ENCODE measurements at regions not wholly inside any gene's neighbourhood (a gene's known extent, or its start where the extent isn't known, plus 50 kb on each side); places are given as distances from the start of the nearest gene placed in this dataset.
"Not testable (repeated sequence)": the region's sequence is repeated elsewhere in the genome, so short reads cannot be mapped to it uniquely, and the experiment has no call there.

DNA sequence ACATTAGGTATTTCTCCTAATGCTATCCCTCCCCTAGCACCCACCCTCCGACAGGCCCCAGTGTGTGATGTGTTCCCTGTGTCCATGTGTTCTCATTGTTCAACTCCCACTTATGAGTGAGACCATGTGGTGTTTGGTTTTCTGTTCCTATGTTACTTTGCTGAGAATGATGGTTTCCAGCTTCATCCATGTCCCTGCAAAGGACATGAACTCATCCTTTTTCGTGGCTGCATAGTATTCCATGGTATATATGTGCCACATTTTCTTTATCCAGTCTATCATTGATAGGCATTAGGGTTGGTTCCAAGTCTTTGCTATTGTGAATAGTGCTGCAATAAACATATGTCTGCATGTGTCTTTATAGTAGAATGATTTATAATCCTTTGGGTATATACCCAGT is 867.5 kb downstream of the TRHDE start:
- FAIRE-seq; H3K27ac ChIP-seq (ENCODE audit: low read depth, low read length); H2BK120ac ChIP-seq (replicated peaks; ENCODE audit: low read depth, low read length); H3K9ac ChIP-seq (replicated peaks in 1 of 4; ENCODE audit: extremely low read depth in 1 of 4, low read depth in 3 of 4, low read length in 3 of 4); H3K4me3 ChIP-seq (ENCODE audit: extremely low read depth in 1 of 4, insufficient read depth in 2 of 4, low read depth in 3 of 4, low read length in 4 of 4); H2AFZ ChIP-seq (ENCODE audit: low read length); H3K27me3 ChIP-seq (replicated peaks in 1 of 4; ENCODE audit: control insufficient read depth in 3 of 4, extremely low read depth in 1 of 4, insufficient read depth in 3 of 4, low read length in 3 of 4); H3K23ac ChIP-seq (ENCODE audit: insufficient read length); H2AK5ac ChIP-seq (ENCODE audit: low read depth, low read length); H3K56ac ChIP-seq (replicated peaks; ENCODE audit: insufficient read length, low read depth, low read length); H4K20me1 ChIP-seq (replicated peaks in 1 of 2; ENCODE audit: control insufficient read depth in 1 of 2, insufficient read depth in 2 of 2, low read length in 2 of 2); H2BK12ac ChIP-seq (ENCODE audit: low read depth, low read length); H3K79me1 ChIP-seq (ENCODE audit: low read depth, low read length); H4K8ac ChIP-seq (ENCODE audit: extremely low read depth, insufficient read depth, low read length); DNase-seq (ENCODE audit: low read depth in 1 of 2, low spot score in 2 of 2); H3K79me2 ChIP-seq (ENCODE audit: control insufficient read depth in 1 of 2, insufficient read depth in 2 of 2, low read length in 2 of 2); H3K4me1 ChIP-seq (replicated peaks in 1 of 4; ENCODE audit: control insufficient read depth in 3 of 4, insufficient read depth in 4 of 4, low read length in 3 of 4); H3K23me2 ChIP-seq (ENCODE audit: low read depth, low read length); H2BK20ac ChIP-seq (ENCODE audit: low read length); H3K18ac ChIP-seq (ENCODE audit: extremely low read depth, low read length); POLR2A ChIA-PET (ENCODE audit: partially characterized antibody); H4K91ac ChIP-seq (replicated peaks; ENCODE audit: insufficient read length, low read length); H3K36me3 ChIP-seq (ENCODE audit: control insufficient read depth in 2 of 4, insufficient read depth in 4 of 4, low read length in 3 of 4); H2BK15ac ChIP-seq (ENCODE audit: low read length); CTCF ChIA-PET (ENCODE audit: partially characterized antibody); H3K14ac ChIP-seq (ENCODE audit: insufficient read length); H2BK5ac ChIP-seq (ENCODE audit: low read depth, low read length); H3K4me2 ChIP-seq (ENCODE audit: insufficient read depth in 1 of 2, low read depth in 2 of 2, low read length in 2 of 2); H3K9me3 ChIP-seq (ENCODE audit: insufficient read depth in 2 of 2, low read depth in 1 of 2, low read length in 1 of 2); H3K4ac ChIP-seq (replicated peaks; ENCODE audit: insufficient read length, low read depth, low read length); H4K5ac ChIP-seq (ENCODE audit: insufficient read length, low read depth, low read length): not testable (repeated sequence)
- WGBS, 2 experiments (ENCODE audit: extremely low coverage in 1 of 2, insufficient coverage in 1 of 2, insufficient read length in 1 of 2, insufficient replicate concordance in 2 of 2, low coverage in 1 of 2, low lambda C conversion rate in 2 of 2, missing lambda C conversion rate in 1 of 2): 88% methylated on average over 2 of the region's 2 CpGs; no CpG with 5 or more reads in 1 of the 2 experiments

All from H1 (cell line).